HG03060 (cell line): ENCODE measurements at regions not wholly inside any gene's neighbourhood (a gene's known extent, or its start where the extent isn't known, plus 50 kb on each side); places are given as distances from the start of the nearest gene placed in this dataset.

Source experiments
- ATAC-seq: cut with Tn5 transposase; IDR thresholded peaks from one replicate; pipeline ENCODE4 v1.9.1; 2021; ENCODE audit warnings: low read depth, moderate number of reproducible peaks; ENCODE audit not compliant: unreplicated experiment

GRCh38 chr20:50242548-50242862 is 51.9 kb downstream of the CEBPB start:
- ATAC-seq, result no peak

- ATAC-seq, result no peak
These were observed 52.4 kb downstream of the CEBPB start for GRCh38 chr20:50242863-50243609.

- no peak for ATAC-seq
These were observed 53.2 kb downstream of the CEBPB start for GRCh38 chr20:50243610-50244351.

- ATAC-seq, result no peak
These were observed 53.9 kb downstream of the CEBPB start for GRCh38 chr20:50244352-50245149.

- no peak for ATAC-seq
These were observed 55.1 kb downstream of the CEBPB start for GRCh38 chr20:50245498-50246366.

GRCh38 chr20:50246367-50247195 is 56.0 kb downstream of the CEBPB start:
- ATAC-seq, result no peak

- ATAC-seq, result no peak
These were observed 56.8 kb downstream of the CEBPB start for GRCh38 chr20:50247196-50248094.

DNA sequence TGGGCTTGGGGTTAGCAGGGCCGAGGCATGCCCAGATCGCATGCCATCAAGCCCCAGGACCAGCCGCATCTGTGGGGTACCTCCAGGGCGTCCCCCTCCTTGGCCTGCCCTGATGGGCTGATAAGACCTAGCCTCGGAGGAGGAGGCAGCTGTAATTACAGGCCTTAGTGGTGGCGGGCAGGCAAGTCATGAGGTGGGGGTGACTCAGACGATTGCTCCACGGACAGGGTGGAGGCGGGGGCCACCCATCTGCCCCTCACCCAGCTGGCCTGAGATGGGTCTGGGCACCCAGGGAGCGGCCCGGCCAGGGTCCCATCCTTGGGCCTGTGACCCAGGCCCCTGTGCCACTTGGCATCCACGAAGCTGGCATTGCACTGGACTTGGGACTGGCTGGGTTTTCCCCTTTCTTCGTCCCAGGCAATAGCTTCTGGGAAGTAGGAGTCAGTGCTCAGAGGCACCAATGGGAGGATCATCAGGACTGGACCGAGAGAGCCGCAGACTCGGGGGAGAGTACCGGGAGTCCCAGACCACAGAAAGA is 57.5 kb downstream of the CEBPB start:
- ATAC-seq, result no peak

GRCh38 chr20:50249447-50250388 is 59.1 kb downstream of the CEBPB start:
- ATAC-seq, result no peak

- no peak for ATAC-seq
These were observed 60.2 kb downstream of the CEBPB start for GRCh38 chr20:50250679-50251382.

DNA sequence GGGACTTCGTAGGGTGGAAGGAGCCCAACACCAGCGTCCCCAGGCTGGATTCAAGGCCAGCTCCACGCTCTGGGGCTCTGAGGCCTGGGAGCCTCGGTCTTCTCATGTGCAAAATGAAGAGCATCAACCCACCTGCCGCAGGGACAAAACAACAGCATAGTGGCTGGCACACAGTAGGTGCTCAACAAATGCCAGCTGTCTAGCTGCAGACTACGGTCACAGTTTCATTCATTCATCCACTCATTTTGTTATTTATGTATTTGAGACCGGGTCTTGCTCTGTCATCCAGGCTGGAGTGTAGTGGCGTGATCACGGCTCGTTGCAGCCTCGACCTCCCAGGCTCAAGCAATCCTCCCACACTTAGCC is 60.7 kb downstream of the CEBPB start:
- ATAC-seq, result no peak

DNA sequence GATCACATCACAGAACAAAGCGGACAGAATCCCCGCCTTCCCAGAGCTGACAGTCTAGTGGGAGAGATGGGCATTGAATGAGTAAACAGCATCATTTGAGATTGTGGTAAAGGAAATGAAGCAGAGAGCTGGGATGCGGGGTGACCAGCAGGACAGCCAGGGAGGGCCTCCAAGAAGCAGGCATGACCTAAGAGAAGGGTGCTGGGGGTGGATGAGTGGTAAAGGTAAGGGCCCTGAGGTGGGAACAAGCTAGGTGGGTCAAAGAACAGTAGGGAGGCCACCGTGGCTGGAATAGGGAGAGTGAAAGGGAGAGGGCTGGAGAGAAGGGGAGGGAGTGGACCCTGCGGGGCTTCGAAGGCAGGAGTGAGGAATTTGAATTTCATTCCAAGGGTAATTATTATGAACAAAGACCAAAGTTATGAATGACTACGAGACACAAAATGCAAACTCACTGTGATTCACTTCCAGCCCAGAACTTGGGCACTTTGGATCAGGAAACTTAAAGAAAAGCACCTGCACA is 61.4 kb downstream of the CEBPB start:
- ATAC-seq, result no peak

GRCh38 chr20:50252701-50253100 is 62.1 kb downstream of the CEBPB start:
- no peak for ATAC-seq

- ATAC-seq, result no peak
These were observed 62.5 kb downstream of the CEBPB start for GRCh38 chr20:50253101-50253500.

- no peak for ATAC-seq
These were observed 63.9 kb downstream of the CEBPB start for GRCh38 chr20:50254466-50255079.

DNA sequence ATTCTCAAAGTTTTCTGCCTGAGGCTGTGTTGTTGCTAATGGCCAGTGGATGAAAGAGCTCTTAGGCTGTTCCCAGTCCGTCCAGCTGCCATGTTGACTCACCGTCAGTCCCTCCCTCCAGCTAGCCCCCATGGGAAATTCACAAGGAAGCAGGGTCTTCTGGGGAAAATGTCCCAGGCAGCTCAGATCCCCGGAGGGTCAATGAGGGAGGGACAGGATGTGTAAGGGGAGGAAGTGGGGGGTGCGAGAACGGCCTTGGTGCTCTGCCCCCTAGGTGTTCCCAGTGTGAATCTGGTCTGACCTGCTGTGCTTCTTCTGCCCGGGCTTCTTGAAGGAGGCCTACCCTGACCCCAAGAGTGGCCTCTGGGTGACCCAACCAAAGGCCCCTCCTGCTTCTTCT is 65.9 kb downstream of the CEBPB start:
- ATAC-seq, result no peak
